HL-60 (cell line): ENCODE measurements at regions not wholly inside any gene's neighbourhood (a gene's known extent, or its start where the extent isn't known, plus 50 kb on each side); places are given as distances from the start of the nearest gene placed in this dataset.

Experiments used
- DNase-seq, 2 experiments: peaks; one replicate each; pipeline ENCODE4 v3.0.0-alpha.2; 2010 to 2020; ENCODE audit warnings: low read depth in 1 of 2, low spot score in 1 of 2
- H3K27ac ChIP-seq: fragments of 250-450 bp; sonication (Bioruptor Pico); replicated peaks from 2 replicates; pipeline ENCODE4 v1.5.1; 2020; ENCODE audit warnings: mild to moderate bottlenecking, moderate library complexity
- H3K27me3 ChIP-seq: fragments of 250-450 bp; sonication (Bioruptor Pico); 2 replicates; pipeline ENCODE4 v1.5.1; 2021; ENCODE audit warnings: mild to moderate bottlenecking, moderate library complexity; ENCODE audit not compliant: insufficient read depth, poor library complexity, severe bottlenecking
- H3K4me3 ChIP-seq: replicated peaks from 2 replicates; pipeline ENCODE4 v1.5.1; 2011; ENCODE audit warnings: mild to moderate bottlenecking, control low read depth, low read length; ENCODE audit not compliant: insufficient read depth
- GABPA ChIP-seq: IDR thresholded peaks from 2 replicates; pipeline ENCODE4 v1.6.1; 2012; ENCODE audit warnings: low read depth
- POLR2AphosphoS5 ChIP-seq: IDR thresholded peaks from 2 replicates; pipeline ENCODE4 v1.6.1; 2012; ENCODE audit warnings: low read depth
- SPI1 ChIP-seq: IDR thresholded peaks from 2 replicates; pipeline ENCODE4 v1.6.1; 2012; ENCODE audit warnings: low read depth, mild to moderate bottlenecking, borderline replicate concordance
- TF ChIP-seq, protein P1 (sequence below): IDR thresholded peaks from 2 replicates; pipeline ENCODE4 v1.6.1; 2012; ENCODE audit warnings: low read depth; ENCODE audit not compliant: insufficient replicate concordance
- TF ChIP-seq, protein P2 (sequence below): IDR thresholded peaks from one replicate; pipeline ENCODE4 v1.5.1; 2011; ENCODE audit warnings: low read length, control low read depth, inconsistent platforms; ENCODE audit not compliant: insufficient read depth

- H3K4me3 ChIP-seq: no peak overlapping the region
- H3K27ac ChIP-seq: no peak overlapping the region
- TF ChIP-seq, protein P1, sequence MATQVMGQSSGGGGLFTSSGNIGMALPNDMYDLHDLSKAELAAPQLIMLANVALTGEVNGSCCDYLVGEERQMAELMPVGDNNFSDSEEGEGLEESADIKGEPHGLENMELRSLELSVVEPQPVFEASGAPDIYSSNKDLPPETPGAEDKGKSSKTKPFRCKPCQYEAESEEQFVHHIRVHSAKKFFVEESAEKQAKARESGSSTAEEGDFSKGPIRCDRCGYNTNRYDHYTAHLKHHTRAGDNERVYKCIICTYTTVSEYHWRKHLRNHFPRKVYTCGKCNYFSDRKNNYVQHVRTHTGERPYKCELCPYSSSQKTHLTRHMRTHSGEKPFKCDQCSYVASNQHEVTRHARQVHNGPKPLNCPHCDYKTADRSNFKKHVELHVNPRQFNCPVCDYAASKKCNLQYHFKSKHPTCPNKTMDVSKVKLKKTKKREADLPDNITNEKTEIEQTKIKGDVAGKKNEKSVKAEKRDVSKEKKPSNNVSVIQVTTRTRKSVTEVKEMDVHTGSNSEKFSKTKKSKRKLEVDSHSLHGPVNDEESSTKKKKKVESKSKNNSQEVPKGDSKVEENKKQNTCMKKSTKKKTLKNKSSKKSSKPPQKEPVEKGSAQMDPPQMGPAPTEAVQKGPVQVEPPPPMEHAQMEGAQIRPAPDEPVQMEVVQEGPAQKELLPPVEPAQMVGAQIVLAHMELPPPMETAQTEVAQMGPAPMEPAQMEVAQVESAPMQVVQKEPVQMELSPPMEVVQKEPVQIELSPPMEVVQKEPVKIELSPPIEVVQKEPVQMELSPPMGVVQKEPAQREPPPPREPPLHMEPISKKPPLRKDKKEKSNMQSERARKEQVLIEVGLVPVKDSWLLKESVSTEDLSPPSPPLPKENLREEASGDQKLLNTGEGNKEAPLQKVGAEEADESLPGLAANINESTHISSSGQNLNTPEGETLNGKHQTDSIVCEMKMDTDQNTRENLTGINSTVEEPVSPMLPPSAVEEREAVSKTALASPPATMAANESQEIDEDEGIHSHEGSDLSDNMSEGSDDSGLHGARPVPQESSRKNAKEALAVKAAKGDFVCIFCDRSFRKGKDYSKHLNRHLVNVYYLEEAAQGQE: no peak
- TF ChIP-seq, protein P2, sequence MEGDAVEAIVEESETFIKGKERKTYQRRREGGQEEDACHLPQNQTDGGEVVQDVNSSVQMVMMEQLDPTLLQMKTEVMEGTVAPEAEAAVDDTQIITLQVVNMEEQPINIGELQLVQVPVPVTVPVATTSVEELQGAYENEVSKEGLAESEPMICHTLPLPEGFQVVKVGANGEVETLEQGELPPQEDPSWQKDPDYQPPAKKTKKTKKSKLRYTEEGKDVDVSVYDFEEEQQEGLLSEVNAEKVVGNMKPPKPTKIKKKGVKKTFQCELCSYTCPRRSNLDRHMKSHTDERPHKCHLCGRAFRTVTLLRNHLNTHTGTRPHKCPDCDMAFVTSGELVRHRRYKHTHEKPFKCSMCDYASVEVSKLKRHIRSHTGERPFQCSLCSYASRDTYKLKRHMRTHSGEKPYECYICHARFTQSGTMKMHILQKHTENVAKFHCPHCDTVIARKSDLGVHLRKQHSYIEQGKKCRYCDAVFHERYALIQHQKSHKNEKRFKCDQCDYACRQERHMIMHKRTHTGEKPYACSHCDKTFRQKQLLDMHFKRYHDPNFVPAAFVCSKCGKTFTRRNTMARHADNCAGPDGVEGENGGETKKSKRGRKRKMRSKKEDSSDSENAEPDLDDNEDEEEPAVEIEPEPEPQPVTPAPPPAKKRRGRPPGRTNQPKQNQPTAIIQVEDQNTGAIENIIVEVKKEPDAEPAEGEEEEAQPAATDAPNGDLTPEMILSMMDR: no peak
- no peak for TF ChIP-seq SPI1
- no peaks in the 10 kb centered on the region for H3K27me3 ChIP-seq
- DNase-seq: no peak
Measured at GRCh38 chr3:95798628-95799027, 1015.8 kb upstream of the EPHA6 start.

- TF ChIP-seq POLR2AphosphoS5: no peak
- TF ChIP-seq, protein P2: no peak
- H3K27me3 ChIP-seq: no peaks in the 10 kb centered on the region
- no peak for DNase-seq
- H3K27ac ChIP-seq: no peak overlapping the region
- no peak overlapping the region for H3K4me3 ChIP-seq
Measured at GRCh38 chr3:95810462-95810861, 1003.9 kb upstream of the EPHA6 start.

GRCh38 chr3:95813244-95813643 lies 1001.1 kb upstream of the EPHA6 start:
- no peak for DNase-seq
- Histone ChIP-seq H3K4me3 (no peak overlapping the region), H3K27ac (no peak overlapping the region), H3K27me3 (no peaks in the 10 kb centered on the region)
- TF ChIP-seq POLR2AphosphoS5 (no peak), SPI1 (no peak), GABPA (no peak)
- TF ChIP-seq, protein P2: no peak
- TF ChIP-seq, protein P1: no peak

GRCh38 chr3:95815828-95816227 lies 998.6 kb upstream of the EPHA6 start:
- no peak for DNase-seq
- no peak overlapping the region for H3K27ac ChIP-seq
- TF ChIP-seq SPI1: no peak
- TF ChIP-seq POLR2AphosphoS5: no peak
- TF ChIP-seq, protein P2: no peak
- TF ChIP-seq, protein P1: no peak
- no peak for TF ChIP-seq GABPA
- H3K4me3 ChIP-seq: no peak overlapping the region
- no peaks in the 10 kb centered on the region for H3K27me3 ChIP-seq
